HEK293T (cell line): ENCODE measurements at regions not wholly inside any gene's neighbourhood (a gene's known extent, or its start where the extent isn't known, plus 50 kb on each side); places are given as distances from the start of the nearest gene placed in this dataset.
"Not testable (repeated sequence)": the region's sequence is repeated elsewhere in the genome, so short reads cannot be mapped to it uniquely, and the experiment has no call there.

Experiments
- CTCF ChIA-PET: fragments of 350-600 bp; formaldehyde crosslinking; extraction: SDS; loops from one replicate; lab custom pipeline; 2021; ENCODE audit warnings: antibody characterized with exemption, inconsistent platforms; lab: Yijun Ruan, JAX
- POLR2A ChIA-PET: fragments of 350-600 bp; formaldehyde crosslinking; extraction: SDS; loops from one replicate; lab custom pipeline; 2020; ENCODE audit warnings: antibody characterized with exemption, inconsistent platforms; lab: Yijun Ruan, JAX
- DNase-seq: peaks from one replicate; pipeline ENCODE4 v3.0.0; 2012; ENCODE audit warnings: mixed read lengths; ENCODE audit errors: extremely low spot score
- ARNT ChIP-seq: fragments of 450-650 bp; IDR thresholded peaks from 2 replicates; pipeline ENCODE4 v1.6.1; 2017; ENCODE audit warnings: mild to moderate bottlenecking
- BHLHE40 ChIP-seq: fragments of 450-650 bp; IDR thresholded peaks from 2 replicates; pipeline ENCODE4 v1.6.1; 2016; ENCODE audit warnings: mild to moderate bottlenecking, moderate library complexity, borderline replicate concordance
- CTBP1 ChIP-seq: fragments of 450-650 bp; IDR thresholded peaks from 2 replicates; pipeline ENCODE4 v1.6.1; 2016; ENCODE audit warnings: borderline replicate concordance
- ELF4 ChIP-seq: fragments of 450-650 bp; IDR thresholded peaks from 2 replicates; pipeline ENCODE4 v1.6.1; 2017; ENCODE audit warnings: antibody characterized with exemption
- FOXA1 ChIP-seq: fragments of 450-650 bp; IDR thresholded peaks from 2 replicates; pipeline ENCODE4 v1.6.1; 2016; ENCODE audit warnings: mild to moderate bottlenecking
- FOXK2 ChIP-seq: fragments of 450-650 bp; IDR thresholded peaks from 2 replicates; pipeline ENCODE4 v1.6.1; 2016; ENCODE audit warnings: mild to moderate bottlenecking
- FOXM1 ChIP-seq: fragments of 450-650 bp; IDR thresholded peaks from 2 replicates; pipeline ENCODE4 v1.6.1; 2017; ENCODE audit warnings: mild to moderate bottlenecking, borderline replicate concordance
- HDGF ChIP-seq: fragments of 450-650 bp; IDR thresholded peaks from 2 replicates; pipeline ENCODE4 v1.6.1; 2017; ENCODE audit warnings: antibody characterized with exemption, borderline replicate concordance
- L3MBTL2 ChIP-seq: fragments of 450-650 bp; conservative IDR thresholded peaks from 2 replicates; pipeline ENCODE4 v1.6.1; 2016; ENCODE audit warnings: mild to moderate bottlenecking
- LEF1 ChIP-seq: fragments of 450-650 bp; IDR thresholded peaks from 2 replicates; pipeline ENCODE4 v1.6.1; 2017; ENCODE audit warnings: mild to moderate bottlenecking, borderline replicate concordance
- NFRKB ChIP-seq: fragments of 450-650 bp; IDR thresholded peaks from 2 replicates; pipeline ENCODE4 v1.6.1; 2016; ENCODE audit warnings: mild to moderate bottlenecking, moderate library complexity
- PKNOX1 ChIP-seq: fragments of 450-650 bp; IDR thresholded peaks from 2 replicates; pipeline ENCODE4 v1.6.1; 2016
- SP1 ChIP-seq: fragments of 450-650 bp; IDR thresholded peaks from 2 replicates; pipeline ENCODE4 v1.6.1; 2017
- SUZ12 ChIP-seq: fragments of 450-650 bp; IDR thresholded peaks from 2 replicates; pipeline ENCODE4 v1.6.1; 2016; ENCODE audit warnings: mild to moderate bottlenecking
- TARDBP ChIP-seq: fragments of 450-650 bp; IDR thresholded peaks from 2 replicates; pipeline ENCODE4 v1.6.1; 2016
- ZNF384 ChIP-seq: fragments of 450-650 bp; IDR thresholded peaks from 2 replicates; pipeline ENCODE4 v1.6.1; 2016

GRCh38 chr14:105890474-105891220 is 364.3 kb downstream of the TMEM121 start:
- ChIA-PET POLR2A (no interaction called here), CTCF (no interaction called here)
- TF ChIP-seq FOXK2 (no peak), HDGF (no peak)
- no peak for DNase-seq

GRCh38 chr14:105891221-105891602 is 364.8 kb downstream of the TMEM121 start:
- POLR2A ChIA-PET: no interaction called here
- TF ChIP-seq SP1: no peak
- TF ChIP-seq BHLHE40: no peak
- TF ChIP-seq PKNOX1: no peak
- TF ChIP-seq SUZ12: no peak
- no peak for TF ChIP-seq ELF4
- no peak for TF ChIP-seq L3MBTL2
- no peak for TF ChIP-seq TARDBP
- no peak for TF ChIP-seq LEF1
- no peak for TF ChIP-seq HDGF
- no peak for TF ChIP-seq FOXK2
- TF ChIP-seq NFRKB: no peak
- TF ChIP-seq FOXA1: no peak
- no peak for TF ChIP-seq CTBP1
- no peak for DNase-seq
- CTCF ChIA-PET: no interaction called here

GRCh38 chr14:105891631-105892452 is 365.5 kb downstream of the TMEM121 start:
- no peak for DNase-seq
- POLR2A ChIA-PET: no interaction called here
- TF ChIP-seq LEF1: no peak
- no peak for TF ChIP-seq ARNT
- TF ChIP-seq SP1: no peak
- no peak for TF ChIP-seq ELF4
- no peak for TF ChIP-seq L3MBTL2
- TF ChIP-seq FOXM1: no peak
- no peak for TF ChIP-seq PKNOX1
- no peak for TF ChIP-seq CTBP1
- no peak for TF ChIP-seq TARDBP
- TF ChIP-seq NFRKB: no peak
- no peak for TF ChIP-seq BHLHE40
- TF ChIP-seq SUZ12: no peak
- TF ChIP-seq HDGF: no peak
- TF ChIP-seq FOXA1: no peak
- TF ChIP-seq ZNF384: no peak
- no peak for TF ChIP-seq FOXK2
- CTCF ChIA-PET: no interaction called here

- POLR2A ChIA-PET, CTCF ChIA-PET, DNase-seq: not testable (repeated sequence)
Measured at GRCh38 chr14:105892453-105893441, 366.4 kb downstream of the TMEM121 start.

- CTCF ChIA-PET, POLR2A ChIA-PET, DNase-seq: not testable (repeated sequence)
Measured at GRCh38 chr14:105893686-105894085, 367.3 kb downstream of the TMEM121 start.

- ChIA-PET POLR2A (no interaction called here), CTCF (no interaction called here)
- TF ChIP-seq HDGF (no peak), FOXK2 (no peak), L3MBTL2 (no peak), TARDBP (no peak), ZNF384 (no peak), FOXM1 (no peak), SP1 (no peak), PKNOX1 (no peak), SUZ12 (no peak), CTBP1 (no peak), ELF4 (no peak), NFRKB (no peak), BHLHE40 (no peak)
- DNase-seq: no peak
Measured at GRCh38 chr14:105894125-105894977, 368.0 kb downstream of the TMEM121 start.
